Sigmoid colon (tissue), 4 donors: ENCODE measurements at regions not wholly inside any gene's neighbourhood (a gene's known extent, or its start where the extent isn't known, plus 50 kb on each side); places are given as distances from the start of the nearest gene placed in this dataset.

Experiments used
- CTCF ChIP-seq, 4 experiments: fragments of 450-650 bp in 3 of 4; fragments of 200-600 bp in 1 of 4; IDR thresholded peaks; one replicate each; pipeline ENCODE4 v1.5.1; 2016 to 2019; ENCODE audit warnings: antibody characterized with exemption in 4 of 4, mild to moderate bottlenecking in 3 of 4, moderate library complexity in 2 of 4
- EP300 ChIP-seq, 4 donors: sonication (generic); formaldehyde crosslinking; IDR thresholded peaks; one replicate each; pipeline ENCODE4 v1.6.1; 2017; ENCODE audit warnings: antibody characterized with exemption in 4 of 4
- POLR2A ChIP-seq, 2 donors: fragments of 450-650 bp; IDR thresholded peaks; one replicate each; pipeline ENCODE4 v1.6.1; 2016; ENCODE audit warnings: antibody characterized with exemption in 2 of 2, mild to moderate bottlenecking in 2 of 2, moderate library complexity in 2 of 2
- POLR2AphosphoS5 ChIP-seq, 4 donors: sonication (generic); formaldehyde crosslinking; IDR thresholded peaks; one replicate each; pipeline ENCODE4 v1.6.1; 2017; ENCODE audit warnings: antibody characterized with exemption in 4 of 4

- TF ChIP-seq EP300 (IDR thresholded peaks at IDR 0.05) (no peak), POLR2A (IDR thresholded peaks at IDR 0.05) (no peak), CTCF (IDR thresholded peaks at IDR 0.05) (no peak), POLR2AphosphoS5 (IDR thresholded peaks at IDR 0.05) (no peak)
Observed at GRCh38 chr4:13950491-13950890, 323.0 kb upstream of the BOD1L1 start.
